Spinal cord (tissue), 10 donors: ENCODE measurements at regions not wholly inside any gene's neighbourhood (a gene's known extent, or its start where the extent isn't known, plus 50 kb on each side); places are given as distances from the start of the nearest gene placed in this dataset. TPM values are rescaled to one million over a fixed set of nuclear protein-coding genes. Genes with fewer than 3 reads are reported as not detected.
A peak's percentile ranks its signal among the peaks of the same experiment; 100 is the strongest.

Experiments used
- DNase-seq, 6 donors: peaks; one replicate each; pipeline versions ENCODE4 v3.0.0 to v3.0.0-alpha.2; 2013 to 2015; ENCODE audit warnings: low spot score in 6 of 6, low read depth in 4 of 6
- H3K27ac ChIP-seq: one replicate; pipeline ENCODE4 v1.5.1; 2013; ENCODE audit warnings: low read depth, low read length, control low read depth
- H3K27me3 ChIP-seq: one replicate; pipeline ENCODE4 v1.6.1; 2013; ENCODE audit warnings: low read length; ENCODE audit not compliant: control insufficient read depth, insufficient read depth
- H3K36me3 ChIP-seq: one replicate; pipeline ENCODE4 v1.6.1; 2013; ENCODE audit warnings: low read length; ENCODE audit not compliant: control insufficient read depth, insufficient read depth
- H3K4me1 ChIP-seq: one replicate; pipeline ENCODE4 v1.6.1; 2013; ENCODE audit warnings: low read length; ENCODE audit not compliant: control insufficient read depth, insufficient read depth
- H3K4me3 ChIP-seq: one replicate; pipeline ENCODE4 v1.5.1; 2013; ENCODE audit warnings: low read depth, low read length, control low read depth
- H3K9me3 ChIP-seq: one replicate; pipeline ENCODE4 v1.6.1; 2013; ENCODE audit warnings: low read length; ENCODE audit not compliant: control insufficient read depth, insufficient read depth
- WGBS: methylation state at CpG from one replicate; pipeline ENCODE4 v1.1.5; 2013; ENCODE audit warnings: missing lambda C conversion rate; ENCODE audit not compliant: insufficient coverage; 5-methylcytosine and 5-hydroxymethylcytosine counted together
- small RNA-seq: library from RNA; depleted of rRNA; stranded (forward); fragments of <200 nt; gene quantifications from one replicate; pipeline ENCODE3, GENCODE V24; 2014; ENCODE audit warnings: low replicate concordance
- donor health status: healthy.

GRCh38 chr1:115924770-115925169, 51.5 kb upstream of the SLC22A15 start:
- whole genome bisulfite sequencing, result 0% methylated on average over 1 of the region's 5 CpGs
- Histone ChIP-seq H3K36me3 (no peaks in the 10 kb centered on the region), H3K4me1 (no peaks in the 10 kb centered on the region), H3K4me3 (no peak overlapping the region), H3K9me3 (no peaks in the 10 kb centered on the region), H3K27me3 (no peaks in the 10 kb centered on the region), H3K27ac (no peak overlapping the region)
- DNase-seq, result peak in 4 of 6 donors; percentile 45 to 96 (median 61)

- DNase-seq, result peak in 1 of 6 donors; percentile 76
- H3K4me3 ChIP-seq, result no peak overlapping the region
- whole genome bisulfite sequencing, result 26% methylated on average over 4 of the region's 6 CpGs
- H3K27ac ChIP-seq, result no peak overlapping the region
- no peaks in the 10 kb centered on the region for H3K27me3 ChIP-seq
- no peaks in the 10 kb centered on the region for H3K36me3 ChIP-seq
- H3K9me3 ChIP-seq, result no peaks in the 10 kb centered on the region
- no peaks in the 10 kb centered on the region for H3K4me1 ChIP-seq
Observed at GRCh38 chr1:115925467-115925866, 50.8 kb upstream of the SLC22A15 start.

Small RNA genes lying in the stretch of these regions (small RNA-seq; reads per million reads assigned to genes)
- gene AL357137.1, result not detected
